ENCODE measurements at regions not wholly inside any gene's neighbourhood (a gene's known extent, or its start where the extent isn't known, plus 50 kb on each side); places are given as distances from the start of the nearest gene placed in this dataset.

DNA sequence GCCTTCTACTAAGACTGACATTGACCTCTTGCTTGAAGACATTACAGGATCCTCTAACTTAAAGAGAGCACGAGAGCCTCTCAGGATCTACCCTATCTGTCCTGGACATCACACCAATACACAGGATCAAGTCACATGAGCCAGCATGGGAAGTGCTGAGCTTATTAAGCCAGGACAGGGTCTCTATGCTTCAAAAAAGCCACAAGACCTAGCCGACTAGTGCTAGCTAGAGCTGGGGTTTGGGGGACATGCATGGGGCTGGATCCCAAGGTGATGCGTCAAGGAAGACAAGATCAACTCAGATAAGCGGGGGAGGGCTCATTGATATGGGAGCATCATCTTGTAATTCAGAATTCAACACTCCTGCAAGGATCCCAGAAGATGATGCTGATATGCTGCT is 167.2 kb upstream of the TAB2 start:
- DNase-seq, result no peak

DNA sequence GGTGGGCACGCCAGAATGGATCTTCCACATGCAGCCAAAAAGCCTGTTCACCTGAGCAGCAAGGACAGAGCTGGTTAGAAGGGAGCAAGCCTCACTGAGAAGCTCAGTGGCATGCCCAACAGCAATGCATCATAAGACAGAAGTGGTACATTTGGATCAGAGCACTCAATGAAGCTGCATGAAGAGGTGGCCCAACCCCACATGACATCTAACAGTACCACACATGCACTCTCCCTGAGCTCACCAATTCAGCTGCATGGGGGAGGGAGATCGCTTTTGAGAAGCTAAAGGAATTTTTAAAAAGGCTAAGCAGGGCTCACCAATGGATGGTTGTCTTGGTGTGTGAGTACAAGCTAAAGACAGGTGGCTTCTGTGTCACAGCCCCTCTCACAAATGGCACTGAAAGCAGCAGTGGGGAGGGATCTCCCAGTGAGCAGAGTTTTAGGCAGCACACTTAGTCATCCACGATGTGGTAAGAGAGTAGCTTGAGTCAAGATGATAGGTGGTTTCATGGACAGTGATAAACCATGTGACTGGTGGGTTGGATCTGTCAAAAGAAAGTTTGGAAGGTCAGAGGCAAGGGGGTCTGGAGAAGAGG is 166.6 kb upstream of the TAB2 start:
- no peak for DNase-seq

DNA sequence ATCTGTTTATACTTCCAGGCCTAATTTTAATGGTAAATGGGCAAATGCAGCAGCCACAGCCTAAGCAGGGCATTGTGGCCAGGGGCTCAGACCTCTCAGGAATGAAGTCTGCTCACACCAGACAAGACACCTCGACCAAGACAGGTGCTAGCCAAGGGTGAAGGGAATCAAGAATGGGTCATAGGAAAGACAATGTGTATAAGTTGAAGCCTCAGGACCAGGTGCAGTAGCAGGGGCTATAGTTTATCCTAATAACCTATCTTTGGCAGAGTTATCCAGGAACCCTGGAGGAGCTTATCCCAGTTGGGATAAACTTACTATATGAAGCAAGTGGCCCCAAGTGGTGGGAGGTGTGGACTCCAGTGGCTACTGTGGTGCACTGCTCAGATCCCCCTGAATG is 165.0 kb upstream of the TAB2 start:
- DNase-seq, result no peak

DNA sequence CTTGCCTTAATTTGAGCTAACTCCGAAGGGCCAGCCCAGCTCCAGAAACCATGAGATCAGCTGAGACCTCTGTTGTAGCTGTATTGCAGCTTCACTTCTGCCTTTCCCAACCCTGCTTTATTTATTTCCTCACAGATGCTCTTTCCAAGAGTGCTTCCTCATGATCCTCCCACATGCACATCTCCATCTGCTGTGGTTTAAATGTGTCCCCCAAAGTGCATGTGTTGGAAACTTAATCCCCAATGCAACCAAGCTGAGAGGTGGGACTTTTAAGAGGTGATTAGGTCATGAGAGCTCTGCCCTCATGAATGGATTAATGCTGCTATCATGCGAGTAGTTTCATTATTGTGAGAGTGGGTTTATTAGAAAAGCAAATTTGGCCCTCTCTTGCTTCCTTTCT is 164.4 kb upstream of the TAB2 start:
- DNase-seq, result no peak

DNA sequence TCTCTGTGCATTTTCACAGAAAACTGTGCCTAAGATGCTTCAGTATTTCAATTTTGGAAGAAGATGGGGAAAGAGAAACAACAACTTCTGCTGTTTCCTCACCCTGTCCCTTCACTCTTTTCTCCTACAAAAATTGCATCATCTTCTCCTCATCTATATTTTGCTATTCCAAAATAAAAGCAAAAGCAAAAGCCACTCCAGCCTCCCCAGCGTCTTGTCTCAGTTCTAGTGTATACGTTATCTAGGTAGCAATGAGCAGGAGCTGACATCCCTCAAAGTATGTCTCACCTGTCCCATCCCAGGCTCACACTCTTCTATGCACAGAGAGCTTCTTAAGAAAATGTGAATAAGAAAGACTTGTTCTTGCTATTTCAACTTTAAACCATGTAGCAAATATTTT is 163.8 kb upstream of the TAB2 start:
- no peak for DNase-seq

DNA sequence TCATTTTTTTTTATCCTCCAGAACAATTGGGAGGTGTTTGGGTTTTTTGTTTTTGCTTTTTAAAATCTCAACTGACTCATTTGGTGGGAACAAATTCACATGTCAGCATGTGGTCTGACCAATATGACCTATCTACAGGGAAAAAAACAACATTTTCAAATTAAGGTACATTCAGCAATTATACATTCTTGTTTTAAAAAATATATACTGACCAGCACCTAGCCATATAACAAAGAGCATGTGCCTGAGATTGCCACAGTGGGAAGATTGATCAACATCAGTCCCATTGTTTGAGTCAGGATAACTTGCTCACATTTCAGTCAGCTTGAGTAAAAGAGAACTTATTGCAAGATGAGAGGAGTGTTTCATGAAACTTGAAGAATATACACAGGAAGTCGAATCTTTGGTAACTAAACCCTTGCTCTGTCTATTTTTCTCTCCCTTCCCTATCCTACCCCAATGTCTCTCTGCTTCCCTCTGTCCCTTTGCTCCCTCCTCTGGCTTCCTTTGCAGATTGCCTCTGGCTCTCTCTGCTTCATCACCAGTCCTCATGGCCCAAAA is 163.2 kb upstream of the TAB2 start:
- no peak for DNase-seq

DNA sequence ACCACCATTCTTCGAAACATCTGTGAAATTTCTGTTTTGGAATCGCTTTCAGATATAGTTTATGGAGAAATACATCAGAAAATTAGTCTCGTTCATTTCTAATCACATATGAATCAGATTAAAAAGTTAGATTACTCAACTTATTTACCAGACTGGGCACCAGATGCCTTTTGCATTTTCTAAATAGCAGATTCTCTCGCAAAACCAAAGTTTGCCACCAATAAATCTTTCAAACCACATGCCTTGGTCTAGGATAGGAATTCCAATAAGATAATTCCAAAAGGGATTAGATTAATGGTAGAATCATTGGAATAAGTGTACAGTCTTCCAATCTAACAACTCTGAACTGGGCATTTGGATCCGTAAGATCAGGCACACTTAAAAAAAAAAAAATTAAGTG is 160.4 kb upstream of the TAB2 start:
- DNase-seq, result no peak

DNA sequence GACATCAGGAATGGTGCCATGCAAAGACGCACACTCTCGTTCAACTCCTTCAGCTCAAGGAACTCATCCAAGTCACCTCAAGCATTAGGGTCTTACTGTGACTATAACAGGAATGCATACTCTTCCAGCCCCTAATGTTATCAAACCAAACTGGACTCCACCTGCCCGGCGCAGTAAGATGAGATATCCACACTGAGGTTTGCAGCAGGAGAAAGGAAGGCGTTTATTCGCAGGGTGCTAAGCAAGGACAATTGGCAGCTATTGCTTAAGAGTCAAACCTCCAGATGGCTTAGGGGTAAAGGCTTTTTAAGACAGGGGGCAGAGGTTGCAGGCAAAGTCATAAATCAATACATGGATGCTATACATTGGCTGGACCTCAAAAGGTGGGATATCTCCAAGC is 159.4 kb upstream of the TAB2 start:
- no peak for DNase-seq

DNA sequence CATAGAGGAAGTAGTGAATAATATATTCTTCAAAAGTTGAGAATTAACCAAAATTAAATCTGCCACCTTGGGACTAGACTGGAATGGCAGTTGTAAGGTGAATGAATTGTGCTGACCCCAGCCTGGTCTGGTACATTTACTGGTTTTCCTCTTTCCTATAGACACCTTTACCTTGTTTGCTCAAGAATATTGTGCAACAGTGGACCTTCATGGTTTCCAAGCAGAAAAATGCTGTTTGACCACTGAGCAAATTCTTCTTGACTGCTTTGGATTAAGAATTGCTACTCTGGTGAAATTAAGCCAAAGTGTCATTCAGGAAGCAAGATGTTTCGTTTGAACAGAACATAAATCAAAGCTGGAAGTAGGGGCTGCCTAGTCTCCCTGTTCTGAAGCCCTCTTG is 156.6 kb upstream of the TAB2 start:
- DNase-seq, result no peak

DNA sequence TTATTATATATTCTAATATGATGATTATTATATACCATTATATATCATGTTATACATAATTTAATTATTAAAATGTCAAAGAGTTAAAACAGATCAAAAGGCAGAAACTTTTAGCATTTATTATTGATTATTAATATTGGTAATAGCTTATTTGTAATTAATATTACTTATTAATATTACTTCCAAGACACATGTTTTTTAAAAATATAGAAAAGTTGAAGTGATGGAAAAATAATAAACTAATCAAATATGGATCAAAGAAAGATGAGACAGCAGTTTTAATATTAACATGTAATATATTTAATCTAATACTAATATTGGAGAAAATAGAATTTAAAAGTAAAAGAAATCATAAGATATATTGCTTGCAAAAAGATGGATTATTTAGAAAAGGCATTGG is 154.6 kb upstream of the TAB2 start:
- DNase-seq, result no peak

DNA sequence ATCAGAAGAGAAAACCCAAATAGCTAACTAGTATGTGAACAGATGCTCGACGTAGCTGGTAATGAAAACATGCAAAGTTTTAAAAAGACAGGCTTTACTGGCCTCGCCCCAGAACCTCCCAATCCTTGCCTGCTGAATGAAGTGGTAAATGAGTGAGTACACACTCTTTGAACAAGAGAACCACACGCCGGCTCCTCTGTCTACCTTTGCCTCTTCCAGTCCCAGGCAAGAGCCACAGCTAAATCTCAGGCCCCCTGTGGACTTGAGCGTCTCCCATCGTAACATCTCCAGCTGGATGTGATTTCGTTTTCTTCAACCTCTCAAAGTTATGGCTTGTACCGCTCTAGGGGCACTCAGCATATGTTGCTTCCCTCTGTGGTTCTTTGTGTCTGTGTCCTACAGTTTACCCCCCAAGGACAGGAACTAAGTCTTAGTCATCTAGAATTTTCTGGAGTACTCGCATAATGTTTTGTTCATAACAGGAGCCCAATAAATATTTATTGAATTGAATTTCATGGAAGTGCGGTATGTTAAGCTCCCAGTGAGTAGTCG is 153.2 kb upstream of the TAB2 start:
- DNase-seq, result no peak

DNA sequence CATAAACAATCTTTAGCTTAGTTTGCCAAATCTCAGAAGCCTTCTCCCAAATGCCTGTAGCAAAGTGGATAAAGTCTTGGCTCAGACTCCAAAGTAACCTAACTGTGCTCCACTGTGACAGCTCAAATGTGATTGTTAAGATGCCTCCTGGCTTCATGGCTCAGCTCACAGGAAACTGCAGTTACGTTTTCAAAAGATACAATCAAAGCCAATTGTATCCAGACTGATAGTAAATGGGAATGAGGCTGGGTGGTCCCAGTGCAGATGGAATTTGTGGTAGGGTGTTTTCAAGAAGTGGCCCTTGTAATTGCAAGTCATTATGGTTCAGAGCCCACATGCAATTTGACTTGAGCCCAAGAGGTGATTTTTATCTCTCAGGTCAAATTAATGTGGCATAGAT is 151.2 kb upstream of the TAB2 start:
- DNase-seq, result peak; percentile 18

DNA sequence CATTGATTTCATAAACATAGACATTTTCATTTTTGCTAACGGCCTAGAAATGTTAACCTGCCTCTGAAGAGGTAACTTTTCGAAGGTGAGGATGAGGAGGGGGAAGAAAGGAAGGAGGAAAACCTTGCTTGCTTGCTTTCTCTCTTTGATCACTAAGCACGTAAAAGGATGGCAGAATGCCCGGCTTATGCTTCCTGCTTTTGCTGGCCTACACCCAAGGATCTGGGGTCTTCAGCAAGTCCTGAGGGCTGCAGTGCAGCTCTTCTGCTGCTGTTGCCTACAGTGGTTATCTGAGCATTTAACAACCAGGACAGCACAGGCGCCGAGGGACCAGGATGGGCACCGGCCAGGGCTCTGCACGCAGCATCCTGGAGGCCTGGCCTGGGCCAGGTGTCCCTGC is 150.8 kb upstream of the TAB2 start:
- DNase-seq, result peak; percentile 28

DNA sequence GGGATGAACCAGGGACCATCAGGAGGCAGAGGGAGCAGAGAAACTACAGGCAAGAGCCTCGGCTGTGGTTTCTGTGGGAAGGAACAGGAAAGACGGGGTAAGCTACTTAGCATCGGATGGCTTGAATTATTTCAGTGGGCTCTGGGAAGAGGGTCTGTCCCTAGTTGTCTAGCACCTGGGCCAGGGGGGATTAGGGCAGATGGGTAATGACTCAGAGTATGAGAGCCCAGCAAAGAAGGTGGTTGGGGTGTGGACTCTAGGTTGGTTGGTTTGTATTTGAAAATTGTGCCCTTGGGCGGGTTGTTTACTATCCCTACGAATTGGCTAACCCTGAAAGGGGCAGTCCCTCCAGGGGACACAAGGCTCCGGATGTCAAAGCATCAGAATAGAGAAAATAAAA is 148.5 kb upstream of the TAB2 start:
- no peak for DNase-seq

DNA sequence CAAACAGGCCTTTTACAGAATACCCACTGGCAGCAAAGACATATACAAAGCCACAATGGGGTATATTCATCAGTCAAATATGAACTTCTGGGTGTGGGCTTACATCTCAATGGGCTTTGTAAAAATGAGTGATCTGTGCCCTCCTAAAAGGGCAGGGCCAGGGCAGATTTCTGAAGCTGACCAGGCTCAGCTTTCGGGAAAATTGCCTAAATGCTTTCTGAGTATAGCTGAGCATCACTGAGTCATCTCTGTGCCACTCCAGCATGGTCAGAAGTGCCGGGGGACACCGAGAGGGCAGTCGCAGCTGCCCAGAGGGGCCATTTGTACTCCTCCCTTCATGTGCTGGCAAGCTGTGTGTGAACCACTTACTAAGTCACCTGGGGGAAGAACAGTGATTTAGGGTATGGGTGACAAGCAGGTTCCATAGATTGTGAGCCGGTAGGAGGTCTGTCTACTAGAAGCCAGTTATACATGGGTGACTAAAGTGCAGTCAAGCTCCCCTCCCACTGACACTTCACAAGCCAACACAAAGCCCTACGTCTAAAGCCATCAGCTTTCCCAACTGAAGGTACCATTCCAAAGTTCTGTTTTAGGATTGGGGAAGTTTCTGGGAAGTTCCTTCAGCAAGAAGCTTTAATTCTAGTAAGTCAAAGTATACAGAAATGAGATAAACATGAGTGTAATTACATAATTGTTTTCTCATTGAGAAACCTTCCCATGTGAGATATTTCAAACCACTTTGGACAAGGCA is 147.6 kb upstream of the TAB2 start:
- peak; percentile 16 for DNase-seq

DNA sequence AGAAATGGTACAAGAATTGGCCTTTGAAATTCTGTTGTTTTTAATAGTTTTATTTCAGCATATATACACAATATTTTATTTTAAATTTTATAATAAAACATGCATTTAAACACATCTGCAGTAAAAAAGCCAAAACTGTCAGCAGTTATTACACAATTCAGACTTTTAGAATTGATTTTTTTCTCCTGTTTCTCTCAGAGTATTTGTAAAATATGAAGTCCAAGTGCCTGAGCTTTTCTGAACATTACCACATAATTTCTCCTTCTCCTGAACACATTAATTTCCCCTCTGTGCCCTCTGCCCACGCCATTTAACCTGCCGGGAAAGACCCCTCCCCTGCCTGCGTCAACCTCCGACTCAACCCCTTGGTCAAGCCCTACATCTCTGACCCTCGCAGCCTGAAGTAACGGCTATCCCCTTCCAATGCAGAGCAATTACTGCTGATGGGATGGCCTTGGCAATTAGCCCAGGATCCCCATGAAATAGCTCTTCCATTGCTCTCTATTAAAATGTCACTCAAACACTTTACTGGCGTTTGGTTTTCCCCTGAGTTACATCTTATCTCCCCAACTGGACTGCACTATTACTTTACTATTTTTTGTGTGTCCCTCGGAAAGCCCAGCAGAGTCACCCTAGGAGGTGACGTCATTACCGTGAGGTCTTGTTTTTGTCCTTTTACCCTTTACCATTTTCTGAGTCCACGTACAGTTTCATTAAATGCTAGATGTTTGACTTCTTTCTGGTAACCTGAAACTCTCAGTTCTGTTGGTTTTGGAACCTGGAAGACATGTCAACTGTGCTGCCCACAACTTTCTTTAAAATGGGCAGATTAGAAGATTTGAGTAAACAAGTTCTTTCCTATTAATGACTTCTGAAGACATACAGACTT is 146.7 kb upstream of the TAB2 start:
- DNase-seq, result peak; percentile 9

DNA sequence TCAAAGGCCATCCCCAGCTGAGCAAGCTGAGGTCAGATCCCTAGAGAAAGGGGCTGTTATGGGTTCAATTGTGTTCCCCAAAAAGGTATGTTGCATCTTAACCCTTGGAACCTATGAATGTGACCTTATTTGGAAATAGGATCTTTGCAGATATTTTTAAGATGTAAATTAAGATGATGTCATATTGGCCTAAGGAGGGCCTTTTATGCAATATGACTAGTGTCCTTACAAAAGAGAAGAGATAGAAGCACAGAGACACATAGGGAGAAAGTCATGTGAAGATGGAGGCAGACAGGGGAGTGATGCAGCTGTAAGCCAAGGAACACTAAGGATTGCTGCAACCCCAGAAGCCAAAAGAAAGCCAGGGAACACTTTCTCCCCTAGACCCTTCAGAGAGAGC is 144.3 kb upstream of the TAB2 start:
- no peak for DNase-seq

DNA sequence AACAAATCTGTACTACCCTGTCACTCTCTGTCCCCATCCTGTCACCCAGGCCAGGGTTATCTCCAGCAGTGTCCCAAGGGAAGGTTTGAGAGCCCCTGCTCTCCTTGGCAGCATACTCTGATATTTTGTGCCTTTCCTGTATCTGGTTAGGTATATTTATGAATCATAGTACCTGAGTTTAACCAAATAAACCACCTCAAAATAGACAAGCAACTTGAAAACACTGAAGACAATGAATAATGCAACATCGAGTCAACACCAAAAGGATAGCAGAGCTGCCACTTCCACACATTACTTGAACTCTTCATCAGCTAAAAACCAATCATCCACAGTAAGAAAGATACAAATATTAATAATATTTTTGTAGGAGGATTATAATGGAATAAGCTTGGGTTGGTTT is 142.6 kb upstream of the TAB2 start:
- DNase-seq, result no peak

DNA sequence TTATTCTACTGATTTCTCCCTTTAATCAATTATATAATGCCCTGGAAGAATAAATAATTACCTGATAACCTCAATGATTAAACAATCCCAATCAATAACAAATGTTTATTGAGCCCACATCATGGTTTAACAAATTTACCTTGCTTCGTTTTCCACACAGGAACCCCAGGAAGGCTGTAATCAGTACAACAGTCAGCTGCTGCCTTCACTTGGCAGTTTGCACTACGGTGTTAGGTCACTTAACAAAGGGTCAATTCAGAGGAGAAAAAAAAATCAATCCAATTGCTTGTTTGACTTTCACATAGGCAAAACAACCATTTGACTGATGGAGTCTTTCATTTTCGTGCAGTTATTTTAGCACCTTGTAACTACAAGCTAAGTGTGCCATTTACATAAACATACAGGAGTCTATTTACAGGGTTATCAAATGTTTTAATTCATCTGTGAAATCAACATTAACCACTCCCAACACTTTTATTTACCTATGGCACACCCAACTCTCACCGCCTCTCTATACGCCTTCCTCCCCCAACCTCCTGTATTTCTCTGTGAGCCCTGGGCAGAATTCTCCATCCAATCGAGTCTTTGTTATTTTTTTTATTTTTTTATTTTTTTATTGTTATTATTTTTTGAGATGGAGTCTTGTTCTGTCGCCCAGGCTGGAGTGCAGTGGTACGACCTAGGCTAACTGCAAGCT is 140.4 kb upstream of the TAB2 start:
- no peak for DNase-seq

DNA sequence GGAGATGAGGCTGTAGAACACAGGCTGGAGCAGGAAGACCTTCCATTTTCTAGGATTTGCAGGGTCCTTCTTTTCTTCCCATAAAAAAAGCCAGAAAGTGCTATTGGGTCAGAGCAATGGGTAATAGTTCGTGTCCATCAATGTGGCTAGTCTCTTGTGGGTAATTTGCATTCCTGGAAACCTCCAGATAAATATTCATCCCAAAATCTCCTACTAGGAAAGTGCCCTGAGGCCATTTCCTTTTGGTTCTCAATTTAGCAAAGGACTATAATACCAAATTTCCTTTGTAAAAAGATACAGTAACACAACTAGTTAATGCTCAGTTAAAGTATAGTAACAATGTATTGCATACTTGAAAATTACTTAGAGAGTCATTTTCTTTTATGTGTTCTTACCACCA is 138.1 kb upstream of the TAB2 start:
- no peak for DNase-seq

DNA sequence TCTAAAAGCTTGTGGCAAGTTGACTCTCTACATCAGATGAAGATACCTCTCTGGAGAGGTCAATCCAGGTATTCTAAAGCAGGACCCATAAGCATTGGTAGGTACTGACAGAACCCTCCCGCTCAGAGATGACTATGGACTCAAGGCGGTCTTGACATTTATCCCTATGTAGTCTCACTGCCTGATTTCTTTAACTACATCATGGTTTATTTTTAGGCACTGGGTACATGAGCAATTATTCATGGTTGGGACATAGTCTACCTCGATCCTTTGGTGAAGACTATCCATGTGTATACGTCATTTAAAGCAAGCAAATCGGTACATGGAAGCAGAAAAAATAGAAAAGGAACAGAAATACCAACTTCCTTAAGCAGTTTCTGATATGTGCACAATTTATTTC is 136.2 kb upstream of the TAB2 start:
- DNase-seq, result no peak

DNA sequence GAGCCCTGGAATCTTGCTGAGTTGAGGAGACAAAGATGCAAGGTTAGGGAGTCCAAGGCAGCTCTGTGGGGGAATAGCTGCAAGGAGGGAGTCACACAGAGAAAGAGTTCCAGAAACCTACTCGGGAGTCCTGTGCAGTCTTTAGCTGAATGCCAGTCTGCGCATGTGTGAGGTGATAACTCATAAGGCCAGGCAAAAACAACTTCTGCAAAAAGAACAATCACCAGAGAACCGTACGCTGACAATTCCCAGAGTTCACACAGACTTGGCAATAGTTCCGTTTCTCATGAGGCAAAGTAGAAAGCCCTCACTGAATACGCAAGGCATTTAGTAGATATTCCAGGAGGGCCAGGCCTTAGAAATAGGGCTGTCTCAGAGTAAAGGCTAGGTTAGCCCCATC is 135.2 kb upstream of the TAB2 start:
- no peak for DNase-seq
